Skeletal muscle tissue (tissue), 3 donors: ENCODE measurements at regions not wholly inside any gene's neighbourhood (a gene's known extent, or its start where the extent isn't known, plus 50 kb on each side); places are given as distances from the start of the nearest gene placed in this dataset.

Experiments
- H3K27ac ChIP-seq: one replicate; pipeline ENCODE4 v1.7.0; 2013; ENCODE audit warnings: mild to moderate bottlenecking, low read depth, low read length, inconsistent platforms
- H3K27me3 ChIP-seq, 3 donors: one replicate each; pipeline ENCODE4 v1.7.0; 2013; ENCODE audit warnings: low read length in 3 of 3; ENCODE audit not compliant: control insufficient read depth in 3 of 3, insufficient read depth in 3 of 3
- H3K36me3 ChIP-seq, 3 donors: one replicate each; pipeline ENCODE4 v1.7.0; 2013; ENCODE audit warnings: low read length in 3 of 3; ENCODE audit not compliant: control insufficient read depth in 3 of 3, insufficient read depth in 3 of 3
- H3K4me1 ChIP-seq, 3 donors: one replicate each; pipeline ENCODE4 v1.7.0; 2013; ENCODE audit warnings: low read length in 3 of 3, mild to moderate bottlenecking in 3 of 3; ENCODE audit not compliant: control insufficient read depth in 3 of 3, insufficient read depth in 3 of 3
- H3K4me3 ChIP-seq, 3 donors: one replicate each; pipeline ENCODE4 v1.7.0; 2013; ENCODE audit warnings: low read length in 3 of 3
- H3K9ac ChIP-seq, 3 donors: one replicate each; pipeline ENCODE4 v1.7.0; 2013; ENCODE audit warnings: low read length in 3 of 3, mild to moderate bottlenecking in 3 of 3, moderate library complexity in 2 of 3, low read depth in 1 of 3
- H3K9me3 ChIP-seq, 3 donors: one replicate each; pipeline ENCODE4 v1.7.0; 2013; ENCODE audit warnings: low read length in 3 of 3; ENCODE audit not compliant: control insufficient read depth in 3 of 3
- donor health status: Osteomylitis.

DNA sequence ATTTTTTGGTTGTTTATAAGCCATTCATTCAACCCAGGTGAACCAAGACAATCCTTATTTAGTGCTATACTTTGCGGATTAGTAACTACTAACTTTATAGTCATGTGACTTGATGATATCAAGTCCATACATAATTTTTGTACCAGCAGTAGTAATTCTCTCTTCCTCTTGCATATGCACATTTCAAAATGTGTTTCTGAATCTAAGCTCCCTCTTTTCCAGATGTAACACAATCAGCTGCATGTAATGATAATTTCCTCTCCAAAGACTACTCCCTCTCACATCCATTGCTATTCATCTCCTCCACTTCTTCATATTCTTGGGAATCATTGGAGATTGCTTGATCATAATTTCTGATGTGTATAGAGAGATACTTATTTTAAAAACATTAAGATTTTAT, 510.1 kb upstream of the CDH18 start:
- Histone ChIP-seq H3K4me1 (no peaks in the 10 kb centered on the region), H3K9me3 (no peaks in the 10 kb centered on the region), H3K27me3 (no peaks in the 10 kb centered on the region), H3K36me3 (no peaks in the 10 kb centered on the region), H3K9ac (no peak overlapping the region), H3K4me3 (no peak overlapping the region), H3K27ac (no peak overlapping the region)

GRCh38 chr5:20497356-20497755, 509.4 kb upstream of the CDH18 start:
- Histone ChIP-seq H3K4me1 (no peaks in the 10 kb centered on the region), H3K27me3 (no peaks in the 10 kb centered on the region), H3K4me3 (no peak overlapping the region)

GRCh38 chr5:20494706-20495105, 506.7 kb upstream of the CDH18 start:
- no peaks in the 10 kb centered on the region for H3K9me3 ChIP-seq
- no peak overlapping the region for H3K4me3 ChIP-seq
- H3K27me3 ChIP-seq = no peaks in the 10 kb centered on the region
- H3K27ac ChIP-seq = no peak overlapping the region
- H3K36me3 ChIP-seq = no peaks in the 10 kb centered on the region
- H3K4me1 ChIP-seq = no peaks in the 10 kb centered on the region
- H3K9ac ChIP-seq = no peak overlapping the region

More at GRCh38 chr5:20497356-20497755, 509.4 kb upstream of the CDH18 start:
- Histone ChIP-seq H3K9ac (no peak overlapping the region), H3K36me3 (no peaks in the 10 kb centered on the region), H3K9me3 (no peaks in the 10 kb centered on the region), H3K27ac (no peak overlapping the region)

- Histone ChIP-seq H3K9me3 (no peaks in the 10 kb centered on the region), H3K4me1 (no peaks in the 10 kb centered on the region), H3K4me3 (no peak overlapping the region), H3K27me3 (no peaks in the 10 kb centered on the region), H3K9ac (no peak overlapping the region), H3K27ac (no peak overlapping the region), H3K36me3 (no peaks in the 10 kb centered on the region)
Observed at GRCh38 chr5:20486826-20487225, 498.8 kb upstream of the CDH18 start.

DNA sequence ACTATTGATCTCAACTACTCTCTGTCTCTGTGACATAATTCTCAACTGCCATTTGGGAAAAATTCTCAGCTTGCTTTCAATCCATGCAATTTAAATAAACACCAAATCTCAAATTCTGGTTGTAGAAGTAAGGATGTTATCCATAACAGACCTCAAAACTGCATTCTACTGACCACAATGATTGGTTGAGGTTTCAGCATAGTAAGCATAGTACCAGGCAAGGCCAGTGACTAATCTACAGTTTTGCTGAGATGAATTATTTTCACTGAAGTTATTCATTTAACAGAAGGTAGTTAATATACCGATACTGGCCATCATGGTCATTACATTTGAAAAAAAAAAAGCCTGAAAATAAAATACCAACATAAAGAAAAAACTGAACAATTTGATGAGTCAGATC, 488.0 kb upstream of the CDH18 start:
- H3K4me3 ChIP-seq = no peak overlapping the region
- no peak overlapping the region for H3K27ac ChIP-seq
- no peaks in the 10 kb centered on the region for H3K27me3 ChIP-seq
- no peaks in the 10 kb centered on the region for H3K4me1 ChIP-seq
- H3K36me3 ChIP-seq = no peaks in the 10 kb centered on the region
- no peak overlapping the region for H3K9ac ChIP-seq
- H3K9me3 ChIP-seq = peaks cover 0 to 2% (median 0%) of the 10 kb centered on the region in 3 donors

DNA sequence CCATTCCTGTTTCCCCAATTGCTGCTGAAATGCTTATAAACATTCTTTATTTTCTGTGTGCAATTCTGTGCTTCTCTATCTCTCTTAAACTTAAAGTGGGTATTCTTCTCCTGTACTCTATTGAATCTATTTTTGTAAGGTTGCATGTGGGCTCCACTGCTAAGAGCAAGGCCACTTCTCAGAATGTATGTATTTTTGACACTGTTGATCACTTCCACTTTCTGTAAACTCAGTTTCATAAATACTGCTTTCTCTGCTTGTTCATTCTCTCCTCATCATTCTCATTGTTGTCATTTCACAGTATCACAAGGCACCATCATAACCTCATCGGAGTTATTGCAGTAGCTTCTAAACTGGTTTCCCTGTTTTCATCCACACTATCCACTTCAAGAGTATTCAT, 483.0 kb upstream of the CDH18 start:
- no peaks in the 10 kb centered on the region for H3K9me3 ChIP-seq
- H3K36me3 ChIP-seq = no peaks in the 10 kb centered on the region
- no peak overlapping the region for H3K27ac ChIP-seq
- no peak overlapping the region for H3K9ac ChIP-seq
- no peak overlapping the region for H3K4me3 ChIP-seq
- H3K27me3 ChIP-seq = no peaks in the 10 kb centered on the region
- H3K4me1 ChIP-seq = no peaks in the 10 kb centered on the region

- no peaks in the 10 kb centered on the region for H3K27me3 ChIP-seq
- H3K4me1 ChIP-seq = no peaks in the 10 kb centered on the region
- H3K36me3 ChIP-seq = no peaks in the 10 kb centered on the region
- H3K9me3 ChIP-seq = no peaks in the 10 kb centered on the region
- H3K4me3 ChIP-seq = no peak overlapping the region
- no peak overlapping the region for H3K27ac ChIP-seq
- H3K9ac ChIP-seq = no peak overlapping the region
Observed at GRCh38 chr5:20469792-20470191, 481.8 kb upstream of the CDH18 start.

DNA sequence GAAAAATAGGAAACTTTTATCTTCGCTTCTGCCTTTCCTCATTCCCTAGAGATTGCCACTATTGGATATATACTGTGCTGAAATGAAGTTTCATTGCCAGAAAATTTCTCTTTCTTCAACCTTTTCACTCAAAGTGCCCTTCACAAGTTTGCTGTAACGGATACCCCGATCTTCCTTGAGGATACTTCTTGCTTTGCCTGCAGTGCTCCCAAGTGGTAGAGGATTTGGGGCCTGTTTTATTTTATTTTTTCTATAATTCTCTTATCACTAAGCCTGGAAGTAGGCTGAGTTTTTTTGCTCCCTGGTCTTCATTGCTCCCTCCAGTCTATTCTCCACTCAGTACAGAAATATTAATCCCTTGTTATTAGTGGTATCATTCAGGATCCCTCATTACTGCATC, 481.4 kb upstream of the CDH18 start:
- Histone ChIP-seq H3K27ac (no peak overlapping the region), H3K36me3 (no peaks in the 10 kb centered on the region), H3K9ac (no peak overlapping the region), H3K4me3 (no peak overlapping the region), H3K27me3 (no peaks in the 10 kb centered on the region), H3K4me1 (no peaks in the 10 kb centered on the region), H3K9me3 (no peaks in the 10 kb centered on the region)

DNA sequence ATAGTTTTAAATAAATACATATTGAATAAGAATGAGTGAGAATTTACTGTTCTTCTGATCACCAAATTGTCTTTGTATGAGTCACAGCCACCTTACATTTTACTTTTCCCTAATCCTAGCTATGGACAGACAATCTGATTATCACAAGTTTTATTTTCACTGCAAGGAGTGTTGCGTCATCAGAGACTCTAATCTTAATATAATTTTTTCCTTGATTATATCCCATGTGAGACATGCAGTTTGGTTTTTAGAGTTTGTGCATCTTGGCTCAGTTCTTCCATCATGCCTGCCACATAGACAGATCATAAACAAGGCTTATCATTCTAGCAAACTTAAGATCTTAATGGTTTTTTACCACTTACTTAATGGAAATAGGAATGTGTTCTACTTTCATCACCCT, 478.5 kb upstream of the CDH18 start:
- H3K4me3 ChIP-seq = no peak overlapping the region
- no peaks in the 10 kb centered on the region for H3K9me3 ChIP-seq
- H3K4me1 ChIP-seq = no peaks in the 10 kb centered on the region
- H3K9ac ChIP-seq = no peak overlapping the region
- no peak overlapping the region for H3K27ac ChIP-seq
- no peaks in the 10 kb centered on the region for H3K27me3 ChIP-seq
- no peaks in the 10 kb centered on the region for H3K36me3 ChIP-seq

DNA sequence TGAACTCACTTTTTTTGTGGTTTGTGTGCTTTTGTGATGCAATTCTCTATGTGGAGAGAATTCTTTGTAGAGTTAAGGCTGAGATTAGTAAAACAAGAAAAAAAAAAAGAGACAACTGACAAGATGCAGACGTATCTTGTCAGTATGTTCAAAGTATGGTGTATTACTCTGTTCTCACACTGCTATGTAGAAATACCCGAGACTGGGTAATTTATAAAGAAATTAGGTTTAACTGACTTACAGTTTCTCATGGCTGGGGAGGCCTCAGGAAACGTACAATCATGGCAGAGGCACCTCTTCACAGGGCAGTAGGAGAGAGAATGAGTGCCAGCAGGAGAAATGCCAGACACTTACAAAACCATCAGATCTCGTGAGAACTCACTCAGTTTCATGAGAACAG, 475.2 kb upstream of the CDH18 start:
- Histone ChIP-seq H3K4me1 (no peaks in the 10 kb centered on the region), H3K36me3 (no peaks in the 10 kb centered on the region), H3K4me3 (no peak overlapping the region), H3K27ac (no peak overlapping the region), H3K27me3 (no peaks in the 10 kb centered on the region), H3K9me3 (no peaks in the 10 kb centered on the region), H3K9ac (no peak overlapping the region)

- Histone ChIP-seq H3K27ac (no peak overlapping the region), H3K9ac (no peak overlapping the region), H3K4me3 (no peak overlapping the region), H3K4me1 (no peaks in the 10 kb centered on the region), H3K9me3 (no peaks in the 10 kb centered on the region), H3K27me3 (no peaks in the 10 kb centered on the region), H3K36me3 (no peaks in the 10 kb centered on the region)
Observed at GRCh38 chr5:20446121-20446520, 458.1 kb upstream of the CDH18 start.
